DND-41 (cell line): ENCODE measurements at regions not wholly inside any gene's neighbourhood (a gene's known extent, or its start where the extent isn't known, plus 50 kb on each side); places are given as distances from the start of the nearest gene placed in this dataset.

Experiments
- ATAC-seq: fragments of 200-7000 bp; cut with Tn5 transposase; 3 replicates; pipeline ENCODE4 v1.9.1; 2021; ENCODE audit warnings: low read depth; ENCODE audit not compliant: insufficient read depth
- DNase-seq: peaks from one replicate; pipeline ENCODE4 v3.0.0-alpha.2; 2020
- H2AFZ ChIP-seq: 2 replicates; pipeline ENCODE4 v1.6.0; 2012; ENCODE audit warnings: low read depth, low read length
- H3K27ac ChIP-seq: 2 replicates; pipeline ENCODE4 v1.5.1; 2012; ENCODE audit warnings: low read length, inconsistent platforms
- H3K27me3 ChIP-seq: fragments of 200-600 bp; sonication (generic); 2 replicates; pipeline ENCODE4 v1.6.0; 2012; ENCODE audit warnings: low read length, mild to moderate bottlenecking, inconsistent platforms; ENCODE audit not compliant: insufficient read depth, poor library complexity
- H3K36me3 ChIP-seq: 2 replicates; pipeline ENCODE4 v1.5.1; 2012; ENCODE audit warnings: low read length, inconsistent platforms; ENCODE audit not compliant: insufficient read depth
- H3K4me1 ChIP-seq: 2 replicates; pipeline ENCODE4 v1.5.1; 2012; ENCODE audit warnings: mild to moderate bottlenecking, low read length; ENCODE audit not compliant: insufficient read depth
- H3K4me2 ChIP-seq: 2 replicates; pipeline ENCODE4 v1.6.0; 2012; ENCODE audit warnings: mild to moderate bottlenecking, moderate library complexity, low read length, inconsistent platforms; ENCODE audit not compliant: insufficient read depth
- H3K4me3 ChIP-seq, 2 experiments: fragments of 200-600 bp in 1 of 2; shearing (Covaris generic) in 1 of 2; 2 replicates each; pipeline ENCODE4 v1.5.1; 2012 to 2016; ENCODE audit warnings: inconsistent platforms in 2 of 2, low read length in 2 of 2, mild to moderate bottlenecking in 2 of 2, low read depth in 1 of 2, moderate library complexity in 1 of 2
- H3K79me2 ChIP-seq: 2 replicates; pipeline ENCODE4 v1.6.0; 2012; ENCODE audit warnings: low read length, inconsistent platforms; ENCODE audit not compliant: insufficient read depth
- H3K9ac ChIP-seq: 2 replicates; pipeline ENCODE4 v1.6.0; 2012; ENCODE audit warnings: low read depth, mild to moderate bottlenecking, inconsistent platforms, low read length, moderate library complexity
- H3K9me3 ChIP-seq: 2 replicates; pipeline ENCODE4 v1.5.1; 2012; ENCODE audit warnings: low read length, moderate library complexity, mild to moderate bottlenecking, inconsistent platforms; ENCODE audit not compliant: insufficient read depth, severe bottlenecking
- H4K20me1 ChIP-seq: 2 replicates; pipeline ENCODE4 v1.6.0; 2012; ENCODE audit warnings: low read length; ENCODE audit not compliant: insufficient read depth
- EZH2 ChIP-seq: IDR thresholded peaks from 3 replicates; pipeline ENCODE4 v1.6.1; 2012; ENCODE audit warnings: borderline replicate concordance, low read depth, mild to moderate bottlenecking, moderate library complexity, low read length, inconsistent platforms; ENCODE audit not compliant: severe bottlenecking
- TF ChIP-seq, protein P1 (sequence below): IDR thresholded peaks from 2 replicates; pipeline ENCODE4 v1.5.1; 2012; ENCODE audit warnings: borderline replicate concordance, low read length, moderate library complexity, mild to moderate bottlenecking; ENCODE audit not compliant: poor library complexity, severe bottlenecking; ENCODE audit errors: extremely low read depth

DNA sequence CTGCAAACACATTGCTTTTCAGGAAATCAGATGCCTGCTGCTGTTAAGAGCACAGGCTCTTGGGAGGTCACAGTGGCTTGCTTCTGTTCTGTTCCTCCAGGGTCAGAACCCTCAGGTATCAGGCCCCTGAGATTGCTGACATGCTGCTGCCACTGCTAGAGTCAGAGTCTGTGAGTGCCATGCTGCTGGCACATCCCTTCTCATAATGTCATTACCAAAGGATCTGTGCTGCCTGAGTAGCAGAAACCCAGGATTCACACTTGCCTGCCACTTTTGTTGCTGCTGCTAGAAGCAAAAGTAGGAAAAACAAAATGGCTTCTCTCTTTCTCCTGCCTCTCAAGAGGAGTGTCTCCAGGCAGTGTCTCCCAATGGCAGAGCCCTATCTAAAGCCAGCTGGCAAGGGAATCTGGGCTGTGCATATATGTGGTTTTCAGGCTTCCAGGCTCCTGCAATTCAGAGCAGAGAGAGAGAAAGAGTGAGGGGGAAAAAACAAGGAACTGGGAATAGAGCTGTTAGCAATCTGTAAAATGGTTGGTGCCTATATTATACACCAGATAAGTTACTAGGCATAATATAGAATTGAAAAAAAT is 180.3 kb downstream of the MYCN start:
- Histone ChIP-seq H3K9ac (no peak overlapping the region), H4K20me1 (no peaks in the 10 kb centered on the region), H3K27ac (no peak overlapping the region), H2AFZ (no peak overlapping the region), H3K79me2 (no peaks in the 10 kb centered on the region), H3K27me3 (no peaks in the 10 kb centered on the region), H3K9me3 (peaks cover 2% of the 10 kb centered on the region), H3K4me3 (no peak overlapping the region), H3K36me3 (no peaks in the 10 kb centered on the region), H3K4me1 (no peaks in the 10 kb centered on the region), H3K4me2 (no peak overlapping the region)
- ATAC-seq: no peak
- no peak for TF ChIP-seq EZH2
- TF ChIP-seq, protein P1, sequence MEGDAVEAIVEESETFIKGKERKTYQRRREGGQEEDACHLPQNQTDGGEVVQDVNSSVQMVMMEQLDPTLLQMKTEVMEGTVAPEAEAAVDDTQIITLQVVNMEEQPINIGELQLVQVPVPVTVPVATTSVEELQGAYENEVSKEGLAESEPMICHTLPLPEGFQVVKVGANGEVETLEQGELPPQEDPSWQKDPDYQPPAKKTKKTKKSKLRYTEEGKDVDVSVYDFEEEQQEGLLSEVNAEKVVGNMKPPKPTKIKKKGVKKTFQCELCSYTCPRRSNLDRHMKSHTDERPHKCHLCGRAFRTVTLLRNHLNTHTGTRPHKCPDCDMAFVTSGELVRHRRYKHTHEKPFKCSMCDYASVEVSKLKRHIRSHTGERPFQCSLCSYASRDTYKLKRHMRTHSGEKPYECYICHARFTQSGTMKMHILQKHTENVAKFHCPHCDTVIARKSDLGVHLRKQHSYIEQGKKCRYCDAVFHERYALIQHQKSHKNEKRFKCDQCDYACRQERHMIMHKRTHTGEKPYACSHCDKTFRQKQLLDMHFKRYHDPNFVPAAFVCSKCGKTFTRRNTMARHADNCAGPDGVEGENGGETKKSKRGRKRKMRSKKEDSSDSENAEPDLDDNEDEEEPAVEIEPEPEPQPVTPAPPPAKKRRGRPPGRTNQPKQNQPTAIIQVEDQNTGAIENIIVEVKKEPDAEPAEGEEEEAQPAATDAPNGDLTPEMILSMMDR: no peak
- DNase-seq: no peak

DNA sequence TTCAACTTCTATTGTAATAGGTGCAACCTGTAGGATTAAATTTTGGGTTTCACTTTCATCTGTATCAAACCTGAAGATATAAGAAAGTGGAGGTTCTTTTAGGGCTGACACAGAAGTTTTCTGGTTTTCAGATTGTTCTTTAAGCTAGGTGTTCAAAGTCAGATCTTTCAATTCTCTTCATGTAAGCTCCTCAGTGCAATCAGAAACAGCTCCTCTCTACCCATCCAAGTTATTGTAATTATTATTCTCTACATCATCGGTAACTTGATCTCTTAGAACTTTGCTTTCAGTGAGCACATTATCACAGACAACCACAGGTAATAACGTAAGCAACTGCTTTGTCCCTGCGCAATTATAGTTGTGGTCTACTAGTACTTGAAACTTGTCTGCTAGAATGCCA is 179.4 kb downstream of the MYCN start:
- DNase-seq (no peak), ATAC-seq (no peak)
- peaks cover 2% of the 10 kb centered on the region for H3K9me3 ChIP-seq
- H2AFZ ChIP-seq: no peak overlapping the region
- H3K4me1 ChIP-seq: no peaks in the 10 kb centered on the region
- H4K20me1 ChIP-seq: no peaks in the 10 kb centered on the region
- no peak overlapping the region for H3K9ac ChIP-seq
- H3K79me2 ChIP-seq: no peaks in the 10 kb centered on the region
- H3K27ac ChIP-seq: no peak overlapping the region
- no peaks in the 10 kb centered on the region for H3K36me3 ChIP-seq
- no peak for TF ChIP-seq EZH2
- TF ChIP-seq, protein P1: no peak
- no peaks in the 10 kb centered on the region for H3K27me3 ChIP-seq
- H3K4me2 ChIP-seq: no peak overlapping the region
- no peak overlapping the region for H3K4me3 ChIP-seq

DNA sequence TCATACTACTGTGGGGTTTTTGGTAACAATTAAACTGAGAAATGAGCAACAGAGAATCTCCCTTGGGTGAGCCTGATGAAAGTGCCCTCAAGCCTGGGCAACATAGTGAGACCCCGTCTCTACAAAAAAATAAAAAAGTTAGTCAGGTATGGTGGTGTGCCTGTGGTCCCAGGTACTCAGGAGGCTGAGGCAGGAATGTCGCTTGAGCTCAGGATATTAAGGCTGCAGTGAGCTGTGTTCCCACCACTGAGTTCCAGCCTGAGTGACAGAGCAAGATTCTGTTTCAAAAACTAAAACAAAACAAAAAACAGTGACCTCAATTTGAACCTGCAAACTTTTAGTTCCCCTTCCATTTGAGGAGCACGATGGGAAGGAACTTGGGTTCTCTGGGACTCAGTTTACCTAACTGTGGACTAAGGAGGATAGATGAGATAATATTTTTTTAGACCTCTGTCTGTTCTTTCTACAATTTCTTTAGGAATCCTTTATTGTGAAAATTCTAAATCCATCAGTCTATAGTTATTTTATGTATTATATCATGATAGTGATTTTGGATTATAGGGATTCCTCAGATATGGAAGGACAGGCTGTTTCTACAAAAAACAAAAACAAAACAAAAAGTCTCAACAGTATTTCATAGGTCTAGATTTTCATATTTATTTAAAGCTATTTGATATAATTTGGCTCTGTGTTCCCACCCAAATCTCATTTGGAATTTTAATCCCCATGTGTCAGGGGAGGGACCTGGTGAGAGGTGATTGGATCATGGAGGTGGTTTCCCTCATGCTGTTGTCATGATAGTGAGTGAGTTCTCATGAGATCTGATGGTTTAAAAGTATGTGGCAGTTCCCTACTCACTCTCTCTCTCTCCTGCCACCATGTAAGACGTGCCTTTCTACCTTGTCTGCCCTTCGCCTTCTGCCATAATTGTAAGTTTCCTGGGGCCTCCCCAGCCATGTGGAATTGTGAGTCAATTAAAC is 178.6 kb downstream of the MYCN start:
- Histone ChIP-seq H3K27ac (no peak overlapping the region), H4K20me1 (no peaks in the 10 kb centered on the region), H3K4me2 (no peak overlapping the region), H3K79me2 (no peaks in the 10 kb centered on the region), H3K4me3 (no peak overlapping the region), H3K4me1 (no peaks in the 10 kb centered on the region), H2AFZ (no peak overlapping the region), H3K9ac (no peak overlapping the region), H3K27me3 (no peaks in the 10 kb centered on the region), H3K9me3 (no peaks in the 10 kb centered on the region), H3K36me3 (no peaks in the 10 kb centered on the region)
- ATAC-seq (no peak), DNase-seq (no peak)
- TF ChIP-seq, protein P1: no peak
- TF ChIP-seq EZH2: no peak
